ENCODE measurements at regions not wholly inside any gene's neighbourhood (a gene's known extent, or its start where the extent isn't known, plus 50 kb on each side); places are given as distances from the start of the nearest gene placed in this dataset.

GRCh38 chr20:57838670-57839151 lies 128.9 kb upstream of the PMEPA1 start:
- DNase-seq, result no peak

- DNase-seq, result no peak
Measured at GRCh38 chr20:57837208-57838035, 127.6 kb upstream of the PMEPA1 start.

- DNase-seq, result no peak
Measured at GRCh38 chr20:57835588-57836455, 126.0 kb upstream of the PMEPA1 start.

DNA sequence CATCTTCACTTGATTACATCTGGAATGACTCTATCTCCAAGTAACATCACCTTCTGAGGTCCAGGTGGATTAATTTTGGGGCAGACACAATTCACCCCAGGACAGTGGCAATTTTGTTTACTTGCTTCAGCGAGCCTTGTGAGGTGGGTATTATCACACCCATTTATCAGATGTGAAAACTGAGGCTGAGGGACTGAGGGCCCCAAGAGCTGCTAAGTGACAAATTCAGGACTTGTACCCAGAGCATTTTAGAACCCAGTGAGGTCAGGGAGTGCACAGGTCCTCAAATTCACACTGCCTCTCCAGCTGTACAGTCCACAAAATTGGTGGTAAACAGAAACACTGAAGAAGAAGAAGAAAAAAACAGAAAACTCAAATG lies 125.2 kb upstream of the PMEPA1 start:
- no peak for DNase-seq

DNA sequence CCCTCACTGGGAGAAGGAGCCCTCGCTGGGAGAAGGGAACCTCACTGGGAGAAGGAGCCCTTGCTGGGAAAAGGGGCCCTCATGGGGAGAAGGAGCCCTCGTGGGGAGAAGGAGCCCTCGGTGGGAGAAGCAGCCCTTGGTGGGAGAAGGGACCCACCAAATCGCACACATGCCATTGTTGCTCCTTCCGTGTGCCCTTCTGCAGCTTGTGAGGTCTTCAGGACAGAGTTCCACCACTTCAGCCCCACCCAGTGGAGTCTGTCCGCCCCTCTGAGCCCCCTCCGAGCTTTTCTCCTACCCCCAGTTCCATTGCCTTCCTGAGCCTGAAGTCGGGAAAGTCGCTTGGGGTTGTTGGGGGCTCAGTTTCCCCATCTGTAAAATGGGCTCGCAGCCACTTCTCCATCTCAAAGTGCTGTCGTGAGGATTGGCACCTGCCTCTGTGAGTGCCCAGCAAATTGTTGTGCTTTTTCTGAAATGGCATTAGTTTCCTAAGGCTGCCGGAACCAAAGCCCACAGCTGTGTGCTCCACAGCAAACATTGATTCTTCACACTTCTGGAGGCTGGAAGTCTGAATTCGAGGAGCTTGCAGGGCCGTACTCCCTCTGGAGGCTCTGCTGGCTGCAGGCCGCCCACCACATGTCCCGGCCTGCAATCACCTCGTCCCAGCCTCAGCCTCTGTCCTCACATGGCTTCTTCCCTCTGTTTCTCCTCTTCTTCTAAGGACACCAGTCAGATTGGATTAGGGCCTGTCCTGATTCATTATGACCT lies 124.7 kb upstream of the PMEPA1 start:
- no peak for DNase-seq

DNA sequence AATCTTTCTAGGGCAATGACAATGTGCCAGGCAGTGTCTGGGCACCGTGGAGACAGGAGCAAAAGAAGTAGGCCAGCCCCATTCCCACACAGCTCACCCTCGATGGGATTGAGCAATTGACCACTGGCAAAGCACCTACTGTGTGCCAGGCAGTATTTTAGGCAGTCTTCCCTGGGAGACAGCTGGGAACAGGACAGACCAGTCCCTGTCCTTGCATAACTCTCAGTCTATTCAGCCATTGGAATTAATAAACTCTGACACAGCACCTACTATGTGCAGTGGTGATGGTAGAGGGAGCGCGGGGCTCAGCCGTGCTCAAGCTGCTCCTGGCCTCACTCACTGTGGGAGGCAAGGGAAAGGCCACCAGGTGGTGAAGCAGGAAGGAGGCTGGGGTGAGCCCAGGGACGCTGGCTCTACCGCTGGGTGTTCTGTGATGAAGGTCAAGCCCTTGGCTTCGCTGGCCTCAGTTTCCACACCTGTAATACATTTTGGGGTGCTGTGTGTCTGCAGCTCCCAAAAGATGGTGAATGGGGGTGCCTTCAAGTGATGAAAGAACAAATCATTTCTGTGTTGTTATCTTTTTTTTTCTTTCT lies 122.3 kb upstream of the PMEPA1 start:
- no peak for DNase-seq

- no peak for DNase-seq
Measured at GRCh38 chr20:57831326-57831992, 121.6 kb upstream of the PMEPA1 start.

DNA sequence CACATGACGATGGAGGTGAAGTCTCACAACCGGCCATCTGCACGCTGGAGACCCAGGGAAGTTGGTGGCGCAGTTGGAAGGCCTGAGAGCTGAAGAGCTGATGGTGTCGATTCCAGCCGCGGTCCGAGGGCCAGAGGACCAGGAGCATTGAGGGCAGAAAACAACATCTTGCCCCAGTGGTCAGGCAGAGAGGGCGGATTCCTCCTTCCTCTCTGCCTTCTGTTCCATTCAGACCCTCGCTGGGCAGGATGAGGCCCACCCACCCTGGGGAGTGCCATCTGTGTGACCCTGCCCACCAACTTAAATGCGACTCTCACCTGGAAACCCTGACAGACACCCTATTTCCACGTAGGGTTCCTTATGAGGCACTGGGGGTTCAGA lies 120.7 kb upstream of the PMEPA1 start:
- DNase-seq, result no peak

GRCh38 chr20:57829805-57830514 lies 120.1 kb upstream of the PMEPA1 start:
- no peak for DNase-seq

GRCh38 chr20:57829336-57829735 lies 119.5 kb upstream of the PMEPA1 start:
- DNase-seq, result no peak

DNA sequence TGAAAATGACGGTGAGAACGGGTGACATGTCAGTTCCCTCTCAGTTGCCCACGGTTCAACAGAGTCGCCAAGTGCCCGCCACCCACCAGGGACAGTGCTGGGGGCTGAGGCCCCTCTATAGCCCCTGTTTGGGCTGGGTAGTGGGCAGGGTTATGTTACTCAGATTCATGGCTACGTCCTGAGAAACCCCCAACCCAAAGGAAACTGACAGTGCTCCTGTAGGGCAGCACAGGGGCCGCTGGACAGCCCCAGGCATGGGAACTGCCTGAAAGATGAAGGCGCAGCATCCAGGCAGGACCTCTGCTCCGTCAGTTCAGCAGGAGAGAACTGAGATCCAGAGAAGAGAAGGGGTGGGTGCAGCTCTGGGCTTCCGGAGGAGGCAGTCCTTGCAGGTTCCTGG lies 118.9 kb upstream of the PMEPA1 start:
- no peak for DNase-seq

GRCh38 chr20:57826666-57827287 lies 117.0 kb upstream of the PMEPA1 start:
- no peak for DNase-seq

DNA sequence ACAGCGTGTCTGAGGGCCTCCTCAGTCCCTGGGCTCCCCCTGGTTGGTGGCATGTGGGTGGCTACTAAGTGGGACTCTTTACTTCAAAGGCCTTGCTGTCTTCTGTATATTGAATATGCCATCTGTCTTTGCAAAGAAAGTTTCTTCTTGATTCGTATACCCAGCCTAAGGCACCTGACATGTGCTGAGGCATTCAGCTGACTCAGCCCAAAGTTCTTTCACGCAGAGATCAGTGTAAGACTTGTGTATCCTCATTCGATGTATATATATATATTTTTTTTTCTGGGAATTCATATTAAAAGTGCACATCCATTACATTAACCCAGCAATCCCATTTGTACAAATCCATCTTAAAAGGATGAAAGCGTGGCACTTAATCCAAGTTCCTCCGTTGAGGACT lies 115.1 kb upstream of the PMEPA1 start:
- no peak for DNase-seq

GRCh38 chr20:57821935-57822334 lies 112.1 kb upstream of the PMEPA1 start:
- DNase-seq, result no peak

DNA sequence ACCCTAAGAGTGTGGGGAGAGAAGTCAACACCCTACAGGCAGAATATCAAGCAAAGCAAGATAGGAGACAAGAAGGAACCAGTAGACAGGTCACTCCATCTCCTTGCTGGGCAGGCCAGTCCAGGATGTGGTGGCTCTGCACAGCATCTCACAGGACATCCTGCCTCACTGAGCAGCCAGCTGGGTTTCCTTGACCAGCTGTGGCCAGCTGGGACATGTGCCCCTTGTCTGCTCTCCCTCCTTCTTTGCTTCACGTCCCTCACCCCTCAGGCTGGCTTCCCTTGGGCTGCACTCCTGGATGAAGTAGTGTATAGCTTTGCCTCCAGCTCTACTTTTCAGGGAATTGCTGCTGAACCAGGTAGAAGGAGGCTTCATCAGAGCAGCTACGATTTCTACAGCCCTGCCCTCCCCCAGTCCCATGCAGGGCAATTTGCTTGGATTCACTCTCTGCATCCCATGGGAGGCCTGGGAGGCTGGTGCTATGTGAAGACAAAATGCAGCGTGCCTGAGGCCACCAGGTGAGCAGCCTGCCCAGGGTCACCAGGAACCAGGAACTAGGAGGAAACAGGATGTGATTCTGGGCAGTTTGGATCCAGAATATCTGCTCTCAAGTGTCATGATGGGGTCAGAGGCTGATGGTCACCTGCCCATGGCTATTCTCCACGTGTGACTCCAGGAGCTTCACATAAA lies 110.0 kb upstream of the PMEPA1 start:
- DNase-seq, result no peak

DNA sequence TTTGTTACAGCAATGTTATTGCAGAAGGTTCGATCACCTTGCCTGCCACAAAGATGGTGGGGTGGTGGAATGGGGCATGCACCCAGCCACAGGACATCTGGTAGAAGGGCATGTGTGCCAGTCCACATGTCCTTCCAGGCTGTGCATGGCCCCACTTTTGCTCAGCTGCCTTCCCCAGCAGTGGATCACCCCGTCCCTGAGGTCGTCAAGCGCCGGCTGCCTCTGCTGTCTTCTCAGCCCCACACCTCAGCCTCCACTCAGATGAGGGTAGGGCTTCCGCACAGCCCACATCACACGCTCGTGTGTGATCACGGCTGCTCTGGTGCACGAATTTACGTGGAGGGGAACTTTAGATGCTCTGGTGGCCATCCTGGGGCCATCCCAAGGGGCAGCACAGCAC lies 109.5 kb upstream of the PMEPA1 start:
- DNase-seq, result no peak

- no peak for DNase-seq
Measured at GRCh38 chr20:57818418-57819181, 108.8 kb upstream of the PMEPA1 start.

GRCh38 chr20:57815405-57815804 lies 105.6 kb upstream of the PMEPA1 start:
- no peak for DNase-seq

DNA sequence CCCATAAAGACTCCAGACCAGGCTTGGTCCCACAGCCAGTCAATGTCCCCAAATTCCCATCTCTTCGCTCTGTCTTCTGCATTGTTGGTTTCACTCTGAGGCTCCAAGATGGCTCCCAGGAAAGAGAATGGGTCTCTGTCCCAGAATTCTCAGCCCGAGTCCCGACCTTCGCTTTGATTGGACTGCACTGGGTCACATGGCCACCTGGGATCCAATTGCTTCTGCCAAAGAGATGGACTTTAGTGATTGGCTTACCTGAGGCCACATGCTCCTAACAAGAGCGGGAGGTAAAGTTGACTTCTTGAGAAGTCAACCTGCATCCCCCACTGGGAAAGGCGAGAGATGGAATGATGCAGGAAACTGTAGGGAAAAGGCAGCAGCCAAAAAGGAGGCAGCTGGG lies 104.7 kb upstream of the PMEPA1 start:
- no peak for DNase-seq
